C4-2B (cell line): ENCODE measurements at regions not wholly inside any gene's neighbourhood (a gene's known extent, or its start where the extent isn't known, plus 50 kb on each side); places are given as distances from the start of the nearest gene placed in this dataset.

Experiments
- H3K27ac ChIP-seq: fragments of 450-650 bp; 2 replicates; pipeline ENCODE4 v1.5.1; 2017
- CTCF ChIP-seq: fragments of 450-650 bp; conservative IDR thresholded peaks from 2 replicates; pipeline ENCODE4 v1.5.1; 2017; ENCODE audit warnings: mild to moderate bottlenecking
- ZFX ChIP-seq: fragments of 450-650 bp; IDR thresholded peaks from 2 replicates; pipeline ENCODE4 v1.6.1; 2017

- TF ChIP-seq ZFX (no peak), CTCF (no peak)
- no peak overlapping the region for H3K27ac ChIP-seq
Observed at GRCh38 chr7:115634633-115635032, 395.9 kb downstream of the TFEC start.

GRCh38 chr7:115632636-115633035, 397.9 kb downstream of the TFEC start:
- H3K27ac ChIP-seq: no peak overlapping the region
- TF ChIP-seq CTCF (no peak), ZFX (no peak)

GRCh38 chr7:115631782-115632181, 398.8 kb downstream of the TFEC start:
- TF ChIP-seq ZFX: no peak
- TF ChIP-seq CTCF: no peak
- H3K27ac ChIP-seq: no peak overlapping the region

GRCh38 chr7:115630049-115630448, 400.5 kb downstream of the TFEC start:
- TF ChIP-seq CTCF (no peak), ZFX (no peak)
- no peak overlapping the region for H3K27ac ChIP-seq

GRCh38 chr7:115618676-115619075, 411.9 kb downstream of the TFEC start:
- H3K27ac ChIP-seq: no peak overlapping the region
- TF ChIP-seq CTCF: no peak
- no peak for TF ChIP-seq ZFX

- H3K27ac ChIP-seq: no peak overlapping the region
- TF ChIP-seq ZFX (no peak), CTCF (no peak)
Observed at GRCh38 chr7:115613836-115614235, 416.7 kb downstream of the TFEC start.

GRCh38 chr7:115603416-115603815, 427.1 kb downstream of the TFEC start:
- H3K27ac ChIP-seq: no peak overlapping the region
- TF ChIP-seq ZFX (no peak), CTCF (peak; percentile 51)
